ENCODE measurements at regions not wholly inside any gene's neighbourhood (a gene's known extent, or its start where the extent isn't known, plus 50 kb on each side); places are given as distances from the start of the nearest gene placed in this dataset.
"Not testable (repeated sequence)": the region's sequence is repeated elsewhere in the genome, so short reads cannot be mapped to it uniquely, and the experiment has no call there.

- peak; percentile 3 for DNase-seq (ENCODE audit: low spot score)
Measured at GRCh38 chr15:28789401-28790114, 58.9 kb downstream of the GOLGA6L7 start.

- not testable (repeated sequence) for DNase-seq (ENCODE audit: low spot score)
Measured at GRCh38 chr15:28788649-28789400, 59.6 kb downstream of the GOLGA6L7 start.

DNA sequence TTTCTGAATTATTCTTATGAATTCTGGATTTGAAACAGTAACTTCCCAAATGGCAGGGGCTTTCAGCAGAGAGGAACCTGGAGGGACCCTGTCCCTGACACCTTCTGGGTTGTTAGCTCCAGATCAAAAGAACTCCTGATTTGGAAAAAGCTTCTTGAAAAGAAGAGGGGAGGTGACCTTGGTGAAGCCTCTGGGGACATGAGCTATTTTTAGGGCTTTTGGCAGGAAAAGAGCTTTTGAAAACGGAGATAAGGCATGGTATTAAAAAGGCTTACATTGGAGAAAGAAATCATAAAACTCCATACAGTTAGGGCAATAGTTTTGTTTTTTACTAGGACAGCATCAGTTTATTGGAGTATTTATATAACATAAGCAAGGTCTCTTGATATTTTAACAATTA is 60.3 kb downstream of the GOLGA6L7 start:
- not testable (repeated sequence) for DNase-seq (ENCODE audit: low spot score)

DNA sequence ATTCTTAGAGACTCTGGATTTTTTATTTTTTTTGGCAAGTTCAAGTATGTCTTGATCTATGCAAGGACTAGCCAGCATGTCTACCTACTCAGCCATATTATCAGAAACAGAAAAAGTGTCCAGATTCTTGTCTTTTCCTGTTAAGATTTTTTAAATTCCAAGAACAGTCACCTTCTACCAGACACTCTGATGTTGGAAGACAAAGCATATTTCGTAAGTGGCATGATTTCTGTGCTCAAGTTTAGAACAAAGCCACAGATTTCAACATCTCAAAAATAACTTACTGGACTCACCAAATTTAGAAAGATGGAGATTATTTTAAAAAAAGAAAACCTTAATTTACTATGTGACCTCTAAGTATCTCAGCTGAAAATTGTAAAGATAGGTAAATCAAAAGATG is 61.9 kb downstream of the GOLGA6L7 start:
- DNase-seq (ENCODE audit: low spot score) = no peak

- DNase-seq (ENCODE audit: low spot score) = not testable (repeated sequence)
Measured at GRCh38 chr15:28784347-28785163, 63.9 kb downstream of the GOLGA6L7 start.

DNA sequence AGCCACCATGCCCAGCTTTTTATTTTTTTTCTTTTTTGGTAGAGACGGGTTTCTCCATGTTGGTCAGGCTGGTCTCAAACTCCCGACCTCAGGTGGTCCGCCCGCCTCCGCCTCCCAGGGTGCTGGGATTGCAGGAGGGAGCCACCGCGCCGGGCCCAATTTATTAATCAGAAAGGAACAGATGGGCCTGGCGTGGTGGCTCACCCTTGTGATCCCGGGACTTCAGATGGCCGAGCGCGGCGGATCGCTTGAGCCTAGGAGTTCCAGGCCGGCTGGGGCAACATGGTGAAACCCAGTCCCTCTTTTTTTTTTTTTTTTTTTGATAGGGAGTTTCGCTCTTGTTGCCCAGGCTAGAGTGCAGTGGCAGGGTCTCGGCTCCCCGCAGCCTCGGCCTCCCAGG is 64.6 kb downstream of the GOLGA6L7 start:
- DNase-seq (ENCODE audit: low spot score) = no peak

- DNase-seq (ENCODE audit: low spot score) = no peak
Measured at GRCh38 chr15:28783466-28783865, 65.0 kb downstream of the GOLGA6L7 start.

DNA sequence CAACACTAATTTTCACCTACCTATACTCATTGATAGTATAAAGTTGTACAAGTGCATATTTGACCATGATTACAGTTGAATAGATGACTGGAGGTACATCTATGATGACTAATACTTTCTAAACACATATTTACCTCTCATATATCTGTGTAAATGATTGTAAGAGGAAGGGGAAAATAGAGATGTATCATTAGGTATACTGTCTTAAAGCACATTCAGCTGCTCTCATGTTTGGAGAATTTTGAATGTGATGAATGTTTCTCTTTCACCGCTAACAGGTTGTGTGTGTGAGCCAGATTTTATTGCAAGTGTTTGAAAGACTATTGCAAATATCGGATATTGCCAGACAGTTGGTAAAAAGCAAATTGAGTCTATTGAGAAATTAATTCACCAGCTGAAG is 66.2 kb upstream of the GOLGA8M start:
- DNase-seq (ENCODE audit: low spot score) = not testable (repeated sequence)

GRCh38 chr15:28772857-28773256 is 60.6 kb upstream of the GOLGA8M start:
- DNase-seq (ENCODE audit: low spot score) = not testable (repeated sequence)
